Endodermal cell (in vitro differentiated cells): ENCODE measurements at regions not wholly inside any gene's neighbourhood (a gene's known extent, or its start where the extent isn't known, plus 50 kb on each side); places are given as distances from the start of the nearest gene placed in this dataset.
A peak's percentile ranks its signal among the peaks of the same experiment; 100 is the strongest.

ENCODE experiments used
- DNase-seq: peaks from one replicate; pipeline ENCODE4 v3.0.0-alpha.2; 2017
- H3K27ac ChIP-seq: 2 replicates; pipeline ENCODE4 v1.5.1; 2013; ENCODE audit warnings: mild to moderate bottlenecking, low read depth, low read length, moderate library complexity
- H3K27me3 ChIP-seq: 2 replicates; pipeline ENCODE4 v1.6.1; 2013; ENCODE audit warnings: mild to moderate bottlenecking, low read length, moderate library complexity; ENCODE audit not compliant: insufficient read depth, control insufficient read depth, poor library complexity, severe bottlenecking
- H3K36me3 ChIP-seq: 2 replicates; pipeline ENCODE4 v1.7.0; 2013; ENCODE audit warnings: mild to moderate bottlenecking, low read length, moderate library complexity; ENCODE audit not compliant: control insufficient read depth, insufficient read depth
- H3K4me1 ChIP-seq: one replicate; pipeline ENCODE4 v1.7.0; 2013; ENCODE audit warnings: low read length; ENCODE audit not compliant: control insufficient read depth, insufficient read depth
- H3K4me3 ChIP-seq: 2 replicates; pipeline ENCODE4 v1.5.1; 2013; ENCODE audit warnings: mild to moderate bottlenecking, low read length, moderate library complexity
- H3K9ac ChIP-seq: 2 replicates; pipeline ENCODE4 v1.6.1; 2013; ENCODE audit warnings: mild to moderate bottlenecking, low read length, moderate library complexity; ENCODE audit not compliant: poor library complexity, severe bottlenecking; ENCODE audit errors: extremely low read depth
- H3K9me3 ChIP-seq: 2 replicates; pipeline ENCODE4 v1.6.1; 2013; ENCODE audit warnings: mild to moderate bottlenecking, low read length, moderate library complexity; ENCODE audit not compliant: control insufficient read depth
- H3K27ac Mint-ChIP-seq: 2 replicates; pipeline ENCODE4 v1.8.0; 2020; ENCODE audit warnings: mixed read lengths
- H3K27me3 Mint-ChIP-seq: 2 replicates; pipeline ENCODE4 v1.8.0; 2021; ENCODE audit warnings: mild to moderate bottlenecking, mixed read lengths; ENCODE audit not compliant: insufficient read depth
- H3K36me3 Mint-ChIP-seq: 2 replicates; pipeline ENCODE4 v1.8.0; 2020; ENCODE audit warnings: low read depth, mixed read lengths
- H3K4me1 Mint-ChIP-seq: 2 replicates; pipeline ENCODE4 v1.8.0; 2020; ENCODE audit warnings: mixed read lengths
- H3K4me3 Mint-ChIP-seq: 2 replicates; pipeline ENCODE4 v1.8.0; 2020; ENCODE audit warnings: mild to moderate bottlenecking, moderate library complexity, mixed read lengths
- H3K9me3 Mint-ChIP-seq: 2 replicates; pipeline ENCODE4 v1.8.0; 2020; ENCODE audit warnings: mild to moderate bottlenecking, mixed read lengths
- CTCF ChIP-seq: fragments of 200-600 bp; sonication (generic); conservative IDR thresholded peaks from 2 replicates; pipeline ENCODE4 v1.5.0; 2021; ENCODE audit warnings: antibody characterized with exemption, mild to moderate bottlenecking
- WGBS, 2 experiments: methylation state at CpG; one replicate each; pipeline versions ENCODE4 v1.1.5 to v1.1.7; 2013; ENCODE audit warnings: missing lambda C conversion rate in 2 of 2, mixed read lengths in 1 of 2; ENCODE audit not compliant: insufficient coverage in 1 of 2, insufficient read length in 1 of 2; 5-methylcytosine and 5-hydroxymethylcytosine counted together

- H3K9me3 ChIP-seq = peaks cover 10% of the 10 kb centered on the region
- H3K27me3 ChIP-seq = no peaks in the 10 kb centered on the region
- H3K36me3 ChIP-seq = no peaks in the 10 kb centered on the region
- no peak overlapping the region for H3K27ac ChIP-seq
- DNase-seq = no peak
- H3K4me1 ChIP-seq = no peaks in the 10 kb centered on the region
- 100% methylated on average over 1 of the region's 1 CpG; no CpG with 5 or more reads in 1 of the 2 experiments for WGBS, 2 experiments
- no peak for TF ChIP-seq CTCF
- no peaks in the 10 kb centered on the region for H3K9me3 Mint-ChIP-seq
- no peak overlapping the region for H3K27ac Mint-ChIP-seq
- H3K36me3 Mint-ChIP-seq = no peaks in the 10 kb centered on the region
- H3K9ac ChIP-seq = no peak overlapping the region
- H3K4me3 ChIP-seq = peak overlapping the region; percentile 38
- no peak overlapping the region for H3K4me3 Mint-ChIP-seq
- H3K4me1 Mint-ChIP-seq = peaks cover 8% of the 10 kb centered on the region
- H3K27me3 Mint-ChIP-seq = no peaks in the 10 kb centered on the region
Observed at GRCh38 chr5:20974426-20974825, 986.4 kb upstream of the CDH18 start.

GRCh38 chr5:20972419-20972925 is 984.5 kb upstream of the CDH18 start:
- H3K36me3 ChIP-seq = no peaks in the 10 kb centered on the region
- Mint-ChIP-seq H3K27ac (peak overlapping the region; percentile 48), H3K27me3 (no peaks in the 10 kb centered on the region), H3K4me3 (peak overlapping the region; percentile 27), H3K36me3 (no peaks in the 10 kb centered on the region), H3K4me1 (peaks cover 8% of the 10 kb centered on the region), H3K9me3 (no peaks in the 10 kb centered on the region)
- H3K4me1 ChIP-seq = no peaks in the 10 kb centered on the region
- no peak overlapping the region for H3K9ac ChIP-seq
- peaks cover 10% of the 10 kb centered on the region for H3K9me3 ChIP-seq
- DNase-seq = peak; percentile 80
- no peaks in the 10 kb centered on the region for H3K27me3 ChIP-seq
- TF ChIP-seq CTCF = peak; percentile 72
- peak overlapping the region; percentile 38 for H3K4me3 ChIP-seq
- no peak overlapping the region for H3K27ac ChIP-seq
- 70 to 78% methylated on average over 4 to 7 of the region's 7 CpGs for WGBS, 2 experiments

GRCh38 chr5:20959347-20959746 is 971.3 kb upstream of the CDH18 start:
- Histone ChIP-seq H3K9ac (no peak overlapping the region), H3K4me3 (no peak overlapping the region), H3K4me1 (no peaks in the 10 kb centered on the region), H3K27ac (no peak overlapping the region), H3K9me3 (peaks cover 8% of the 10 kb centered on the region), H3K36me3 (no peaks in the 10 kb centered on the region), H3K27me3 (no peaks in the 10 kb centered on the region)
- Mint-ChIP-seq H3K4me1 (no peaks in the 10 kb centered on the region), H3K4me3 (no peak overlapping the region), H3K27me3 (no peaks in the 10 kb centered on the region), H3K27ac (no peak overlapping the region), H3K9me3 (peaks cover 7% of the 10 kb centered on the region), H3K36me3 (no peaks in the 10 kb centered on the region)
- TF ChIP-seq CTCF = no peak
- 88% methylated on average over 1 of the region's 1 CpG; no CpG with 5 or more reads in 1 of the 2 experiments for WGBS, 2 experiments
- DNase-seq = no peak
